SU-DHL-6 (cell line): ENCODE measurements at regions not wholly inside any gene's neighbourhood (a gene's known extent, or its start where the extent isn't known, plus 50 kb on each side); places are given as distances from the start of the nearest gene placed in this dataset.

ENCODE experiments used
- H2AFZ ChIP-seq: fragments of 200-600 bp; sonication (generic); 2 replicates; pipeline ENCODE4 v1.6.1; 2014; ENCODE audit warnings: low read depth, mild to moderate bottlenecking, moderate library complexity, mixed read lengths, antibody characterized with exemption, low read length; ENCODE audit not compliant: severe bottlenecking
- H3F3A ChIP-seq: fragments of 200-600 bp; shearing (Covaris generic); 2 replicates; pipeline ENCODE4 v1.6.0; 2016; ENCODE audit warnings: antibody characterized with exemption, mild to moderate bottlenecking; ENCODE audit not compliant: insufficient read depth
- H3K27ac ChIP-seq: fragments of 200-600 bp; sonication (generic); 2 replicates; pipeline ENCODE4 v1.5.1; 2016; ENCODE audit warnings: low read depth, mild to moderate bottlenecking, low read length, moderate library complexity, mixed read lengths
- H3K27me3 ChIP-seq: fragments of 200-600 bp; sonication (generic), shearing (Covaris generic); 2 replicates; pipeline ENCODE4 v1.6.0; 2014; ENCODE audit warnings: mild to moderate bottlenecking, low read length
- H3K36me3 ChIP-seq: fragments of 200-600 bp; sonication (generic); 2 replicates; pipeline ENCODE4 v1.6.1; 2014; ENCODE audit warnings: mild to moderate bottlenecking, low read length, mixed read lengths
- H3K4me2 ChIP-seq: fragments of 300-600, 200-600 bp; shearing (Covaris generic), sonication (generic); 2 replicates; pipeline ENCODE4 v1.6.0; 2014; ENCODE audit warnings: low read length, low read depth, mild to moderate bottlenecking; ENCODE audit not compliant: poor library complexity, severe bottlenecking
- H3K4me3 ChIP-seq: fragments of 200-600 bp; sonication (generic); 2 replicates; pipeline ENCODE4 v1.5.1; 2014; ENCODE audit warnings: antibody characterized with exemption, low read length, mild to moderate bottlenecking, mixed read lengths; ENCODE audit not compliant: insufficient read depth, poor library complexity, severe bottlenecking
- H3K79me2 ChIP-seq: fragments of 200-600 bp; sonication (generic); 2 replicates; pipeline ENCODE4 v1.6.1; 2014; ENCODE audit warnings: mild to moderate bottlenecking, low read length, moderate library complexity; ENCODE audit not compliant: insufficient read depth
- H3K9ac ChIP-seq: fragments of 200-600 bp; sonication (generic); 2 replicates; pipeline ENCODE4 v1.7.0; 2014; ENCODE audit warnings: mild to moderate bottlenecking, low read length
- H3K9me2 ChIP-seq: fragments of 200-600 bp; sonication (generic); replicated peaks from 2 replicates; pipeline ENCODE4 v1.6.1; 2014; ENCODE audit warnings: low read length; ENCODE audit not compliant: insufficient read depth
- H3K9me3 ChIP-seq: fragments of 200-600 bp; sonication (generic); 2 replicates; pipeline ENCODE4 v1.6.1; 2014; ENCODE audit warnings: low read length, mixed read lengths; ENCODE audit not compliant: insufficient read depth
- H4K20me1 ChIP-seq: fragments of 200-600 bp; sonication (generic); 2 replicates; pipeline ENCODE4 v1.6.1; 2014; ENCODE audit warnings: low read depth, mild to moderate bottlenecking, antibody characterized with exemption, low read length, moderate library complexity, mixed read lengths
- EZH2phosphoT487 ChIP-seq: fragments of 200-600 bp; sonication (generic), shearing (Covaris generic); conservative IDR thresholded peaks from 2 replicates; pipeline ENCODE4 v1.6.1; 2018; ENCODE audit warnings: mild to moderate bottlenecking, antibody characterized with exemption, low read length, moderate library complexity, mixed read lengths
- TF ChIP-seq, protein P1 (sequence below): fragments of 200-600 bp; sonication (generic); IDR thresholded peaks from one replicate; pipeline ENCODE4 v1.5.1; 2017; ENCODE audit warnings: antibody characterized with exemption, mild to moderate bottlenecking, low read length, moderate library complexity; ENCODE audit not compliant: insufficient read depth, poor library complexity, severe bottlenecking

DNA sequence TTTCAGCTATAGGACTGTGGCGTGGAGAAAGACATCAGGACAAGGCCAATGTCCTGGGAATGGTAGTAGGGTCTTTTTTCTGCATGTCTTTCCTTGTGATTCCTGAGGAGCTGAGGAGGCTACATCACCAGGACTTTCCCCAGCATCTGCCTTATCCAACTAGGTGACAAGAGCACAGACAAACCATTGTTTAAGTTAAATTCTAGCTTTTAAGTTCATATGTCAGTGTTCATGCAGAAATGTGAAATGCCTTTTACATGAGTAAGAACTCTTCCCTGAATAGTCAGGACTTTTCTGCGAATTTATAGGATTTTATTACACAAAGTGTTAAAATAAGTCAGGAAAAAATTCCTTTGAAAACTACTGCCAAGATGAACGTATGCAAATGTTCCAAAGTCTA is 154.2 kb downstream of the PTGER3 start:
- Histone ChIP-seq H3K4me2 (no peak overlapping the region), H3K79me2 (no peaks in the 10 kb centered on the region)
- no peak for TF ChIP-seq EZH2phosphoT487
- TF ChIP-seq, protein P1, sequence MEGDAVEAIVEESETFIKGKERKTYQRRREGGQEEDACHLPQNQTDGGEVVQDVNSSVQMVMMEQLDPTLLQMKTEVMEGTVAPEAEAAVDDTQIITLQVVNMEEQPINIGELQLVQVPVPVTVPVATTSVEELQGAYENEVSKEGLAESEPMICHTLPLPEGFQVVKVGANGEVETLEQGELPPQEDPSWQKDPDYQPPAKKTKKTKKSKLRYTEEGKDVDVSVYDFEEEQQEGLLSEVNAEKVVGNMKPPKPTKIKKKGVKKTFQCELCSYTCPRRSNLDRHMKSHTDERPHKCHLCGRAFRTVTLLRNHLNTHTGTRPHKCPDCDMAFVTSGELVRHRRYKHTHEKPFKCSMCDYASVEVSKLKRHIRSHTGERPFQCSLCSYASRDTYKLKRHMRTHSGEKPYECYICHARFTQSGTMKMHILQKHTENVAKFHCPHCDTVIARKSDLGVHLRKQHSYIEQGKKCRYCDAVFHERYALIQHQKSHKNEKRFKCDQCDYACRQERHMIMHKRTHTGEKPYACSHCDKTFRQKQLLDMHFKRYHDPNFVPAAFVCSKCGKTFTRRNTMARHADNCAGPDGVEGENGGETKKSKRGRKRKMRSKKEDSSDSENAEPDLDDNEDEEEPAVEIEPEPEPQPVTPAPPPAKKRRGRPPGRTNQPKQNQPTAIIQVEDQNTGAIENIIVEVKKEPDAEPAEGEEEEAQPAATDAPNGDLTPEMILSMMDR: no peak

DNA sequence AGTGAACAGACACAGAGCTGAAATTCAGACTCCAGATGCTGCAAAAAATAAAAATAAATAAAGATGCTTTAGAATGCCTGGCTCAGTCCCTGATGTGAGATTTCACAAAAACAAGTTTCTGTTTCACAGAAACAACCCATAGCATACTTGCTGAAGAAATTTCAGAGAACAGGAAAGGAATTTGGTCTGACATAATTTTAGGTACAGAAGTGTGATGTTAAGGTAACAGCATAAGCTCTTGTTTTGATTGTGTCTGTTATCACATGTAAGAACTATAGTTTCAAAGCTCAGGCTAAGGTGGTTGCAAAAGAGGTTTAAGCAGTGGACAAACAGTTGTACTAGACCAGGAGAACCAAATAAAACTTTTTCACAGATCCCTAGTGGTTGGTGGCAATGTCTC is 152.1 kb downstream of the PTGER3 start:
- no peaks in the 10 kb centered on the region for H3K79me2 ChIP-seq
- H3K9me2 ChIP-seq: no peaks in the 10 kb centered on the region
- H3K27me3 ChIP-seq: no peaks in the 10 kb centered on the region
- H3K4me3 ChIP-seq: no peak overlapping the region
- H3K9me3 ChIP-seq: no peaks in the 10 kb centered on the region
- H2AFZ ChIP-seq: no peak overlapping the region
- TF ChIP-seq EZH2phosphoT487: no peak
- TF ChIP-seq, protein P1: no peak
- H3F3A ChIP-seq: no peaks in the 10 kb centered on the region
- no peaks in the 10 kb centered on the region for H3K36me3 ChIP-seq
- no peak overlapping the region for H3K27ac ChIP-seq
- H3K4me2 ChIP-seq: no peak overlapping the region
- H3K9ac ChIP-seq: no peak overlapping the region
- H4K20me1 ChIP-seq: no peaks in the 10 kb centered on the region

More for the DNA sequence above, 154.2 kb downstream of the PTGER3 start:
- Histone ChIP-seq H2AFZ (no peak overlapping the region), H3K9me3 (no peaks in the 10 kb centered on the region), H4K20me1 (no peaks in the 10 kb centered on the region), H3K9me2 (no peaks in the 10 kb centered on the region), H3K9ac (no peak overlapping the region), H3K27ac (no peak overlapping the region), H3K4me3 (no peak overlapping the region), H3K27me3 (no peaks in the 10 kb centered on the region), H3K36me3 (no peaks in the 10 kb centered on the region), H3F3A (no peaks in the 10 kb centered on the region)

DNA sequence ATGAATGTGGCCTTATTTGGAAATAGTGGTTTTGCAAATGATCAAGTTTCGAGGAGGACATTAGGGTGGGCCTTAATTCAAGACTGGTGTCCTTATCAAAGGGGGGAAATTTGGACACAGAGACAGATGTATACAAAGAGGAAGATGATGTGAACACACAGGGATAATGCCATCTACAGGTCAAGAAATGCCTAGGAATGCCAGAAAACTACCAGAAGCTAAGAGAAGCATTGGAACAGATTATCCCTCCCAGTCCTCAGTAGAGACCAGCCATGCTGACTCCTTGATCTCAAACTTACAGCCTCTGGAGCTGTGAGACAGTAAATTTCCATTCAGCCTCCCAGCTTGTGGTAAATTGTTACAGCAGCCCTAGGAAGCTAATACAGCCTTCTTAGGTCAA is 151.4 kb downstream of the PTGER3 start:
- H3K9me2 ChIP-seq: no peaks in the 10 kb centered on the region
- no peaks in the 10 kb centered on the region for H4K20me1 ChIP-seq
- H3K4me2 ChIP-seq: no peak overlapping the region
- no peaks in the 10 kb centered on the region for H3K36me3 ChIP-seq
- no peak overlapping the region for H3K4me3 ChIP-seq
- TF ChIP-seq, protein P1: no peak
- TF ChIP-seq EZH2phosphoT487: no peak
- no peaks in the 10 kb centered on the region for H3K27me3 ChIP-seq
- no peak overlapping the region for H3K9ac ChIP-seq
- no peak overlapping the region for H2AFZ ChIP-seq
- no peak overlapping the region for H3K27ac ChIP-seq
- no peaks in the 10 kb centered on the region for H3F3A ChIP-seq
- no peaks in the 10 kb centered on the region for H3K79me2 ChIP-seq
- no peaks in the 10 kb centered on the region for H3K9me3 ChIP-seq

DNA sequence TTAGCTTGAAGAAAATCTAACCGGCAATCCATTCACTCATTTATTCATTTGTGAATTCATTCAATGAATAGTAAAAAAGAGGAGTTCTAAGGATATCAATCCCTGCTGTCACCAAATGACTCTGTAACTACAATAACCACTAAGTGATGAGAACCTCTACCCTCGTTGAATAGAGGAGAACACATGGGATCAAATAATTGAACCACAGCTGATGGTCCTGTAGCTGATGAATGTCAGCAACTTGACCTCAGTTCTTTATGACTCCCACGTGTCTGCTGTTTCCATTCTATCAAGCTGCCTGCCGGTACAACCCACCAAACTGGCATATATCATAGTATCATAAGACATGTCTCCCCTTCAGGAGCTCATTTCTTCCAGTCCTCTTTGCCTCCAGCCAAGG is 150.3 kb downstream of the PTGER3 start:
- Histone ChIP-seq H3K9ac (no peak overlapping the region), H2AFZ (no peak overlapping the region)
- TF ChIP-seq EZH2phosphoT487: no peak
- TF ChIP-seq, protein P1: no peak

More for the DNA sequence above, 150.3 kb downstream of the PTGER3 start:
- H3K9me2 ChIP-seq: no peaks in the 10 kb centered on the region
- no peak overlapping the region for H3K4me3 ChIP-seq
- no peaks in the 10 kb centered on the region for H3K9me3 ChIP-seq
- H3F3A ChIP-seq: no peaks in the 10 kb centered on the region
- no peaks in the 10 kb centered on the region for H3K79me2 ChIP-seq
- H3K27me3 ChIP-seq: no peaks in the 10 kb centered on the region
- no peak overlapping the region for H3K4me2 ChIP-seq
- H3K36me3 ChIP-seq: no peaks in the 10 kb centered on the region
- no peaks in the 10 kb centered on the region for H4K20me1 ChIP-seq
- H3K27ac ChIP-seq: no peak overlapping the region
